ENCODE measurements at regions not wholly inside any gene's neighbourhood (a gene's known extent, or its start where the extent isn't known, plus 50 kb on each side); places are given as distances from the start of the nearest gene placed in this dataset.

DNA sequence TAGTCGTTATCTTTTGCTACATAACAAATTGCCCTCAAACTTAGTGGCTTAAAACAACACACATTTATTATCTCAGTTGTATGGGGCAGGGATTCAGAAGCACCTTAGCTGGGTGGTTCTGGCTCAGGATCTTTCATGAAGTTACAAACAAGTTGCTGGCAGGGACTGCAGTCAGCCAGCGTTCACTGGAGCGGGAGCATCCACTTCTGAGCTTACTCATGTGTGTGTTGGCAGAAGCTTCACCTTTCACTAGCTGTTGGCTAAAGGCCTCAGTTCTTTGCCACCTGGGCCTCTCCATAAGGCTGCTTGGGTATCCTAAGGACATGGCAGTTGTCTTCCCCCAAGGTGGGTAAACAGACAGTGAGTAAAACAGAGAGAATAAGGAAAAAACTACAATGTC, 365.7 kb downstream of the RPS29 start:
- no peak for DNase-seq

DNA sequence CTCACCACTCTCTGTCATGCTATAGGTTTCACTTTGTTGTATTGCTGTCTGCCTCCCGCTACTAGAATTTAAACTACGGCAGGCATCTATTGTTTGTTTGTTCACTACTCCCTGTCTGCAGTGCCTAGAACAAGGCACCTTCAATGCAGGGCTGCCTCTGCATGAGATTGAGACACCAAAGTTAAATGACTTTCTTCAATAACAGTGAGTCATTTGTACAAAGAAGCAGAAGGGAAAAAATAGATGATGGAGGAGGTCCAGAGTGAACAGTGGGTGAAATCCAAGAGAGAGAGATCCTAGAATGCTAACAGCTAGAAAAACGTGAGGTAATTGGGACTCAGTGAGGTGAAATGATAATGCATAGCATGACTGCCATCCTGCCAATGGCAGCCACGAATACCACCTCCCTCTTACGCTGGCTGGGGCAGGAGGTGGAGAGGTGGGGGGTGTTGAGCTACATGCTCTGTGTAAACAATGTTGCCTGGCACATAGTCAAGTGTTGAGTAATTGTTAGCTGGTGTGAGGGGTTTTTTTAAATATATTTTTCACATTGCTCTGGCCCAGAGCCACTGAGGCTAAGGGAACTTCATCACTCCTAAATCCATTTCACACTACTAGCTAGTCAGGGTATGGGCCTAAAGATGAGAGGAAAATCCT, 367.6 kb downstream of the RPS29 start:
- no peak for DNase-seq

DNA sequence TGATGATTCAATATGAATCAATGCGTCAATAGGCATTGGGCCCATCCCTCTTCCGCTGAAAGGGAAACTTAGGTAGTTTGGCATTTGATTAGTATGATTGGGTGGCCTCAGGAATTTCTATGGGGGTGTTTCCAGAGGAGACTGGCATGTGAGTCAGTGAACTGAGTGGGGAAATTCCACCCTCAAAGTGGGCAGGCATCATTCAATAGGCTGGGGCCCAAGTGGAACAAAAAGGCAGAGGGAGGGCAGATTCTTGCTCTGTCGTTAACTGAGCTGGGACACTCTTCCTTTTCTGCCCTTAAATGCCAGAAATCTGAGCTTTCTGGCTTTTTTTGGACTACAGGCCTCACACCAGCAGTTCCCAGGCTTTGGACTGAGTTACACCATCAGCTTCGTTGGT, 373.5 kb downstream of the RPS29 start:
- no peak for DNase-seq

DNA sequence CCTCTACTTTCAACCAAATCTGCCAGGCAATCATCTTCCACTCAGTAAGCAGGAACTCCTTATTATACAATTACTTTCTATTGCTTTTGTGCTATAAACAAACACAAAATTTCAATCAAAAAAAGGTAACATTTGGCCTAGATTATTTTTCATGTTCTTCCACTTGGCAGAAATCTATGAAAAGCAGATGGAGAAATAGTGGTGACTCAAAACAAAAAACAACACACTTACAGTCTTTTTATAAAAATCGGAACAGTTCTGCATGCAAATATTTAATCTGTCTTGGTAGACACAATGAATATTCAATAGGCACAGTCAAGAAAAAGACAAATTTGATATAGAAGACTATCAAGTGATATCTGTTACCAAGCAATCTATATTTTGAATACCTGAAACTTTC, 376.8 kb downstream of the RPS29 start:
- no peak for DNase-seq

DNA sequence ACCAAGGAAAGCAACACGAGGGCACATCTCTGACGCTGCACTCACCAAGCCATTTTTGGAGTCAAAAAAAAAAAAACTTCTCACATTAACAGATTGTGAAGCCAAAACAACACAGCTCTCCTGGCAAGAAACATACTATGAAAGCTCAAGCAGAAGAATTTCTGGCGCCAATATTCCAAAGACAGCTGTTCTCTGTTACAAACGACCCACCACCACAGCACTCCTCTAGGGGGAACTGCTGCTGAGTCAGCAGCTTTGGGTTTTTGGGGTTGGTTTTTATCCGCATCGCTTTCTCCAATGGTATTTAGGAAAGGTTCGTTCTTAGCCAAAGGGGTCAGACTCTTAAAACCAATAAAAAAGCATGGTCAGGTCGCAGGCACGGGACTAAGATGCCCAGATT, 379.4 kb downstream of the RPS29 start:
- DNase-seq: no peak

DNA sequence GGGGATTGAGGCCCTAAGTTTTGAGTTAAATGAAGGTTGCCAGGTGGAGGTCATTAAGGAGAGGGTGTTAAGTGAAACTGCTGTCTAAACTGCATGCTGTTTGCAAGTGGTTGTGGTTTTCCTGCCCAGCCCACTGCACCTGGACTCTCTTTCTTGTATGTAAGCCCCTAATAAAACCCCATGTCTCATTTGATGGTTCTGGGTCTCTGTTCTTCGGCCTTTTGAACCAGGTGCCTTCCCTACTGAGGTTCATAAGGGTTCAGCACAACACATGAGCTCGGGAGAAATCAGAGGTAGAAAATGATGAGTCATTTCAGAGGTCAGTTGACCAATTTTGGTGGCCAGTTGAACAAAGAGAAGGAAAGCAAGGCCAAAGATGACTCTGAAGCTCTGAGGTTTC, 382.5 kb downstream of the RPS29 start:
- DNase-seq: no peak

DNA sequence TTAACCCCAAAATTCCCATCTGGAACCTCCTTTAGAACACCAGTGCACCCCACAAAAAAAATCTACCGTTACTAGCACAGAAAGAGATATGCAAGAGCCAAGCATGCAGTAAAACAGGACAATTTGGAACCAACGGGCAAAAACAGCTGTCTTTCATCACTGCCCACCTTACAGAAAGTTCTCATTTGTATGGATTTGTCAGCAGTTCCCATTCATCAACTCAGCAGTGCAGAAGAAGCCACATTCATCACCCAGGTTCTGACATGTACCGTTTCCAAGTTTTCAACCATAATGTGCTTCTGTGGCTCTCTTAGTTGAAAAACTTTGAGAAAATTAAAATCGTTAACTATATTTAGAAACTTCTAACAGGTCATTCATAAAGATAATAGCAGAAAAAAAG, 387.0 kb downstream of the RPS29 start:
- no peak for DNase-seq

DNA sequence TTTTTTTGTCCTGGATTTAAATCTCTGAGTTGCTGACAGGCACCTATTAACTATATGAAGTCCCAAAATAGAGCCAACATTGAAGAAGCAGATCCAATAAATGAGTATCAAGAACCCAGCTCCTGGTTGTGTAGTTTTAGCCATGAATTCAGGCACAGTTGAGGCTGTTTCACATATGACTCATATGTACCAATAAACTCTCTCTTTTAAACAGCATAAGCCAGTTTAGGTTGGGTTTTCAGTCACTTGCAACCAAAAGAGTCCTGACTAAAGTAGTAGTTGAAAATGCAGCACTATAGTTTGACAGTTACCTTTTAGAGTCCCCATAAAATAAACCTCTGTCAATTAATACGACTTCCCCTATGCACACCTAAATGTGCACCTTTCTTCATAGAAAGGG, 389.9 kb downstream of the RPS29 start:
- no peak for DNase-seq

DNA sequence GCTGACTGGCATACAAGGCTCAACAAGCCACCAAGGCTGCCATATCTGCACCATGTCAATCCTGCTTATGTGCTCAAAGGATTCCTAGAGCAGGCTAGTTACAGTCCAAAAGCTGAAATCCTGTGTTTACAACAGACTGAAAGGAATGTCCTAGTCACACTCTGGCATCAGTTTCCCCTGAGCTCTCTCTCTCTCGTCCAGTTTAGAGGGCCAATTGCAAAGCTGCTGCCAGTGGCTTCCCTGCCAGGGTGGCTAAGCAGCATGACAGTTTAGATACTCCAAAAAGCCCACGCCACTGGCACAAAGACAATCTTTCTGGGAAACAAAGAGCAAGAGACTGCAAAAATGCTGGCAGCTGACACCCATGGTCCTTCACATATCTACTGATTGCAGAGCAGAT, 392.1 kb downstream of the RPS29 start:
- DNase-seq: no peak

DNA sequence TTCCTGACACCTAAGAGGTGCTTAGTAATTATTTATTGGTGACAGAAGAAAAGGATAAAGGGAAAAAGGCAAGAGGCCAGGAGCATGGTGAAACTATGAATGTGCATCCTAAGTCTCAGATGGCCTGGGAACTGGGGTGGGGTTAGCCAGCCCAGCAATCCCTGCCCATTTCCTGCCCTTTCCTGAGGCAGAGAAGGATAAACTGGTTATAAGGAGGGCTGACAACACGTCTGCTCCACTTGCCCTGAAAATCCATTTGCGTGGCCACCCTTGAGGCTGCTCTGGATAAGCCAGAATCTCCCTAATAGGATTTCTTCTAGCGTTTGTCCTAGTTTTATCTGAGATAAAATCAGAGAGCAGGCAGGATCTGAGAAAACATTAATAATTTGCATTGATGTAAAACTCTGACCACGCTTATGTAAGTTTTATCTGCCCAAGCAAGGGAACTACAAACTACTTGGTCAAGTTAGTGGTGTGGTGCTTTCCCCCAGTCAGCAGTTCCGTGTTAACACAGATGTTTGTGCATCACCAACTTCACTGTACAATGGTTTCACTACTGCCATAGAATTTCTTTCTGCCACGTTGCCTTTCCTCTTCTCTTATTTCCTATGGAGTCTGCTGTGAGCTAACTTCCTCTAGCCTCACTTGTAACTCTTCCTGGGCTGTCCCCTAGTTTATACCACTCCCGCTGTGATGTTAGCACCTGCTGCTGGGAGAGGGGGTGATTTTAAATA, 392.7 kb downstream of the RPS29 start:
- DNase-seq: no peak

DNA sequence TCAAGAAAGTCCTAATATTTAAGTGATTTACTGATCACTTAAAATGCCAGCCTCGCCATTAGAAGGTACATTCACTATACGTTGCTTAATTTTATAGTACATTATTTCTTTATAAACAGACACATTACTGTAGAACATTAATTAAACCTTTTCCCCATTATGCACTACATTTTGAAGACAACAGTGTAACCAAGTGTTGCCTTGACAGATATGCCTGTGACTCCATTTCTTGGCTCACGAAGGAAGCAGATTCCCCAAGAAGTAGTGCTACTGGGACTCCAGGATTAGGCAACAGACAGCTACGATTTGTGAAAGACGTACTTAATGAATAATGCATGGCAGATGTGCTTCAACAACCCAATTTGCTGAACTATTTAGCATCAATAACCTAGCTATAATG, 394.8 kb downstream of the RPS29 start:
- DNase-seq: no peak

DNA sequence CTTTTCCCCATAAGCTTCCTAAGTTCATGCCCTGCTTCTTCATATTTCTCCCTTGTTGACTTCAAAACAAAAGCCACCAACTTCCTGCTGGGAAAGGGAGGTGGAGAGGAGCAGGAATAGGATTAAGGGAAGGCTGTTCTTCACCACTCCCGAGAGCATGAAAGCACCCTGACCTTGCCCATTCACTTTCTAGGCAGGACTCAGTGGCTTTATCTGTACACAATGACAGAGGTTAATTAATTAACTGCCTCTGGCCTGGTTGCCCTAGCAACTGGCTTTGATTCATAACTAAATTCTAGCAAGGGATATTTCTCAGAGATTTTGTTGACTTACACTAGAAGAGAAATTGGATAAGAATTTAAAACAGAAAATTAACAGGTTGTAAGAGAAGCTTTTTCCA, 396.8 kb downstream of the RPS29 start:
- no peak for DNase-seq

DNA sequence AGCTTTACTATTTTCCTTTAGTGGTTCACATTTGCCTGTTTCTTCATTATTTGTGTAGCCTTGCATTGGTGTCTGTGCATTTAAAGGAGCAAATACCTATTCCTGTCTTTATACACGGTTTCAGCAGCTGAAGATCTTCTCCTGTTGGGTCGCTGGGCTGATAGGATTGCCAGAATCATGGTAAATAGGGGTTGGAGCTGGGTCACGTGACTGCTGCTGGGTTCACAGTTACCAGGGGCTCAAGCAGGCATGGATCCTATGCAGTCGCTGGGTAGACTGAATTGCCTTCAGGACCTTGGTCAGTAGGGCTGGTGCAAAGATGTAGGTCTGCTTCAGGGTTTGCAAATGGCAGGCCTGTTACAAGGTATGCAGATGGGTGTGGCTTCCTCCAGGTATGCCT, 398.4 kb downstream of the RPS29 start:
- no peak for DNase-seq

DNA sequence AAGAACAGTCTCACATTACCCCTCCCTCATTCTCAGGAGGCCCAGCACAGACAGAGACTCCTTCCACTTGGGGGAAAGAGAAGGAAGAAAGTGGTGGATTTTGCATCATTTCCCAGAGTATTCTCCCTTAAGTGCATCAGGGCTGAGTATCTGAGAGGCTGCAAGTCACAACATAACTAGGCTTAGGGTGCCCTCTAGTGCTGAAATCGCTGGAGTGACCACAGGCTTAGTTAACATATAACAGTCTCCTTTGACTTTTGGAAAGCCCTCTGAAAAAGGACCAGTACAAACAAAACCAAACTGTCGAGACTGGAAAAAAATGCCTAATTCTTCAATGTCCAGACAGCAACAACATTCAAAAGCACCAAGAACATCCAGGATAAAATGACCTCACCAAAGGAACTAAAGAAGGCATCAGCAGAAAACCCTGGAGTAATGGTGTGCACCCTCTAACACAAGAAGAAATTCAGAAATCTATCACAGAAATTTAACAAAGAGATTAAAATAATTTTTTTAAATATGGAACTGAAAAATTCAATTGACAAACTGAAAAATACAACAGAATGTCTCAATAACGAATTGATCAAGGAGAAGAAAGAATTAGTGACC, 412.3 kb downstream of the RPS29 start:
- no peak for DNase-seq

DNA sequence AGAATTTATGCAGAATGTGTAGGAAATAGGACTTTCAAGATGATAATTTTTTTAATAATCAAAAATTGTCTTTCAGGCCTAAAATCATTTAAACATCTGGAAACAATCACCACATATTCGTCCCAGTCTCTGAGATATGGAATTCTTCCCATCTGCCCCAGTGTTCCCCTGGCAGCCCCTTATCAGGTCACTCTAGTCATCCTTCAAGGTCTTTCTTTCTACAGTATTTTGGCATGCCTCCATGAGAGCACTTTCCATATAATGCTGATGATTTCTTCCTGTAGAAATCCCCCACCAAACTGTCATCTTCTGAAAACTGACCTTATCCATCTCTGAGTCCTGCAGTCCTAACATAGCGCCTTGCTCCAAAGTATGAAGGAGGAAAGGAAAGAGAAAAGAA, 422.1 kb downstream of the RPS29 start:
- DNase-seq: no peak

DNA sequence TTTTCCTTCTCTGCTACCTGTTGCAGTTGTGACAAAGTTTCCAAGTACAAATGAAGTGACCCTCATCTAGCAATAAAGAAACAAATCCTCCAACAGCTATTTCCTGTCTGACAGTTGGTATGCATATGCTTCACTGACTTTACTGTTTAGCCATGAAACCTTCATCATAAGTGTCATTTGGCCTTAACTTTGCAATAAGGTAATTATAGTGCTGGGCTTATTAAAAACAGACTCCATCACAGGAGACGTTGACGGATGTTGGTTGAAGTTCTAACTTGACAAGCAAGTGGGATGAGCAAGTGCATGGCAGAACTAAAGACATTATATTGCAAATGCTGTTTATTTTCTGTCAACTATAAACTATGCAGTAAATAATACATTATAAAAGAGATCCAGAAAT, 425.2 kb downstream of the RPS29 start:
- no peak for DNase-seq

DNA sequence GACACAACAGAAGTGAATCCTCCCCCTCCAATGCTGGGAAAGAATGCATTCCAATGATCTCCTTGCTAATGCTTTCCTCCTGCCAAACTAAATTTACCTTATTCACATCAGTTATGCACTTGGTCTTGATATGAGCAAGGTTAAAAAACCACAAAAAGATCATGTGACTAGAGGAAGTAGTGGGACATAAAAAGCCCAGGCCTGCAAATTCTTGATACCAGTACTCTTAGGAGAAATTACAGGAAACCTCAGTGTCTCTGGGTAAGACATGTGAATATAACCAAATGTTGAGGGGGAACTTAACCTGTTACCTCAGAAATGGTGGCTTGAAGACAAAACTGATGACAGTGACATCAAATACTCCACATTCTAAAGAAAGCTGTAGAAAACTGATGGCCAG, 427.1 kb downstream of the RPS29 start:
- DNase-seq: no peak

DNA sequence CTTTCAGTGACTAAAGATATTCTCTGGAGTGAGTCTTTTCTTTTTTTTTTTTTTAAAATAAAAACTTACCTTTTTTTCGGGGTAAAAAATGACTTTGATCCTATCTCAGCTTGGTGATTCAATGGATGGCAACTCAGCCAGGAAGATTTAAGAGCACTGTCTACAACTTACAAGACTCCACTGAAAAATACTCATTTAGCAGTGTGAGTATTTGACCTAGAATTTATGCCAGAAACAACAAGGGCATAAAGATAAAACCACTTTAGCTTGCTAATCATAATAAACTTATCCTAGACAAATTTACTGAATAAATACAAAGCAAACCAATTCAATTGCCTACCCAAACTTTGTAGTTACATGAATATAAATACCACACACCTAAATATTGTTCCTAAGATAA, 446.6 kb downstream of the RPS29 start:
- no peak for DNase-seq

DNA sequence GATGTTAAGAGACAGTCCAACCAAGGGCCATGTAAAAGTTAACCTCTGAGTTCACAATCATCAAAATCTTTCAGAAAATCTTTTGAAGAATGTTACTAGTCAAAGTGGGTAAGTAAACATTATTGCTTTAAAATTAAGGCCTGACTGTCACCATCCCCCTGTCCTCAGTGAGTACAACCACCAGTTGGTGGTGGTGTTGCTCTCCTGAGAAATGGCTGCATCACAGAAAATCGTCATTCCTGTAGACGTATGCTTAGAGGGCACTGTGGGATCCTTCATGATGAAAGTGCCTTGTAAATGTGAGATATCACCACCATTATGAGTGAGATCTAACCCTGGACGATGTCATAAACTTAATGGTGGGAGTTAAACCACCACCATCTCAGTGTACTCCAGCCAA, 451.2 kb downstream of the RPS29 start:
- no peak for DNase-seq

DNA sequence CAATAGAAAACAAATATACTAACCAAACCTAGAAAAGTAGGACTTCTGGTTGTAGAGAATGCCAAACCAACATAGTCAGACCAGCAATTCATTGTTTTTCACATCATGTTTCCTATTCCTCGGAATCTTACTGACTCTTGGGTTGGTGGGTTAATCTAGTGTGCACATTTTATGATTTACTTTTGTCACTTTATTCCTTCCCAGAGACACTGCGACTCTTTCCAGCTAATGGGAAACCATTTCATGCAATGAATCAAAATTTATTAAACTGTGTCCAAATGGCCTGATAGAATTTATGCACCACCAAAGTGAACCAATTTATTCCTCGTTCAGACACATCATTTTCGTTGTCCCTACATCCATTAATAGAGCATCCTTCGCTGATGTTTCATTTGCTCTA, 464.9 kb downstream of the RPS29 start:
- no peak for DNase-seq

DNA sequence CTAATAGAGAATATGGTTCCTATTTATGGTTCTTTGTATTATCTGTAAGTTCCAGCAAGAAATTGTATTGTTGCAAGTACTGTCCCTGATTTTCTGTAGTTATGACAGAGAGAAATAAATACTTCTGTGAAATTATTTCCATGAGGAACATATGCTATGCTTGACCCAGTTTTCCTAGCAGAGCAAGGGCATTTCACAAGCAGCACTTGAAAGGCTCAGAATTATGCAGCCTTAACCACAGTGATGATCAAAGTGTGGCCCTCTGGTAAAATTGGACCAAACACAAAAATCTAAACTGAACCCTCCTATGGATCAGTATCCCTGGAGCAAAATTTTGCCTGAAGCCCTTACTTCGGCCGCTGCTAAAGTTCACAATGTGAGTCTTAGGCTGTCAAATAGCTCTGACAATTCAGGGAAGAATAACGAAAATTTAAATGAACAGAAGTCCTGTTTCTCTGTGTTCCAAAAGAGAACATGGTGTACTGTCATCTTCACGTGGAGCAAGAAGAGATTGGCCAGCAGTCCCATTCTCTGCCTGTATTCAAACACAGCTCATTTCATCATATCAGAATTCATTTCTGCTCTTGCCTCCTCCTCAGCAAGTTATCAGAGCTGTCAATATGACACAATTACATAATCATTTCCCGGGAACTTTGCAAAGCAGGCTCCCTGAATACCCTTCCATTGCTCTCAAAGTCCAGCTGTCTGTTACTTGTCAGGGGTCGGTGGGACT, 471.9 kb downstream of the RPS29 start:
- no peak for DNase-seq

DNA sequence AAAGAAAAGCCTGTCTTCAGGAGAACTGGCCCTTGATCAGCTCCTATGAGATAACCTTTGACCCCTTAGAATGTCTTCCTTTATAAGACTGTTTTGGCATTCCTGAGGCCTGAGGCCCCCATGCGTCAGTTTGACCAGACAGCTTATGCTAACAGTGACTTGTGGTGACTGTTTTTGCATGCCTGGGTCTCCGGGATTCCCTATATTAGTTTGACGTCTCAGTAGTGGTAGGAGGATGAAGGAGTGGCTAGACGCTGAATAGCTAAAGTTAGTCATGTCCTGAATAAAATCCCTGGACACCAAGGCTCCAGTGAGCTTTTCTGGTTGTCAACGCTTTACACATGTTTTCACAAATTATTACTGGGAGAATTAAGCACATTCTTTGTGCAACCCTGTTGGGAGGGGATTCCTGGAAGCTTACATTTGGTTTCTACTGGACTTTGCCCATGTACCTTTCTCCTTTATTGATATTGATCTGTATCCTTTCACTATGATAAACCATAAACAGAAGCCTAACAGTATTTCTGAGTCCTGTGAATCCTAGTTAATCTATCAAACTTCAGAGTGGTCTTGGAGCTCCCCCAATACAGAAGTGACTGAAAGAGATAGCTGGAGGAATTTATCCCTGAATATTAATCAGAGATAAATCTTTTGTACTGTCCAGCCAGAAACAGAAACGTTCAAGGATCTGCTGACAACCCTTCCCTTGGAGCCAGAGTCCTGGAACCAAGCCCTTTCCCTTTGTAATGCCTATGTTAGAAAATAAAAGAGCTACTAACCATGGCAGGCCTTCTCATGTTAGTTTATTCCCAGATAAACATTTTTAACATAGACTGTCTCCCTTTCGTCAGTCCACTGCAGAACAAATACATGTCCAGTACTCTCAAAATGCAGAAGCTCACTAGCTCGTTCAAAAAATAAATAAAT, 479.2 kb downstream of the RPS29 start:
- no peak for DNase-seq

DNA sequence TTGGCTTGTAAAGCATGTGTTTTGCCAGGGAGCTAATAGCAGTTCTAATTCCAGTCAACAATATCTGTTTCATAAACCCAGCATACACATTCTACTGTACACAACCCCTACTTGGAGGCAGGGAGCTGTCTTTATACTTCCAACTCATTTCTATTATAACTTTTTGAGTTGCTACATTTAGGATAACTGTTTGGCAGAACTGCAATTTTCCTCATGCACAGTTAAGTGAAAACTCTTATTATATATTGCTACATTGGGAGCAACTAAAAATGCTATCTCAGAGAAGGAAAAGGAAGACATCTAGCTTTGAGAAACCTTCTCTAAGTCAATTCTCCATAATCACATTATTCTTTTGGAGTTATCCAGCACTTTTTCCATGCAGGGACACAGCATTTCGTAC, 480.2 kb downstream of the RPS29 start:
- DNase-seq: no peak

All from activated naive CD4-positive, alpha-beta T cell treated with anti-CD3 and anti-CD28 coated beads, Interleukin-2, amount 50 U/mL, for 16 hours (primary cell).